GM18951 (cell line): ENCODE measurements at regions not wholly inside any gene's neighbourhood (a gene's known extent, or its start where the extent isn't known, plus 50 kb on each side); places are given as distances from the start of the nearest gene placed in this dataset.

Source experiments
- POLR2A ChIP-seq: IDR thresholded peaks from 4 replicates; pipeline ENCODE4 v1.6.1; 2011; ENCODE audit warnings: mild to moderate bottlenecking; ENCODE audit not compliant: insufficient read length, insufficient read depth; ENCODE audit errors: extremely low read depth
- in situ Hi-C: fragments of 300-500 bp; cut with MboI; formaldehyde crosslinking; loops from one replicate; pipeline ENCODE4 v1.12.0; 2022; ENCODE audit warnings: low sequenced_read_pairs, mixed read lengths, inconsistent platforms; ENCODE audit not compliant: unreplicated experiment

- no peak for TF ChIP-seq POLR2A
- in situ Hi-C loops = no loop called here
Observed at GRCh38 chr4:59834943-59835342, 1365.2 kb upstream of the ADGRL3 start.

DNA sequence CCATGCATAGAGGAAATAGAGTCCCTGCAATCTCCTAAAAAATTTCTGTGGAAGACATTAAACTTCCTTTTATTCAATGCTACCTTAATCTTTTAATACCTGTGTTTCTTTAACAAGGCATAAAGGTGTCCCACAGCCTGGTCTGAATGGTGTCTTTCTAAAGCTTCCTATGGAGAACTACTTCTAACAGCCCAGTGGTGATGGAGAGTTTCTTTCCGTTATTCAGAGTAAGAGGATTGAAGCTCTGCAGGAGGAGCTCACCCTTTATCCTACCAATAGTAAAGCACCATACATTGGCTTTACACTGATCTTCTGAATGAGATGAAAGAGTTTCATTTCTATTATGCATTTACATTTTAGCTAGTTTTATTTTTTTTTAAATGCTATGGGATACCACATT lies 1362.4 kb upstream of the ADGRL3 start:
- in situ Hi-C loops = no loop called here
- TF ChIP-seq POLR2A = no peak

DNA sequence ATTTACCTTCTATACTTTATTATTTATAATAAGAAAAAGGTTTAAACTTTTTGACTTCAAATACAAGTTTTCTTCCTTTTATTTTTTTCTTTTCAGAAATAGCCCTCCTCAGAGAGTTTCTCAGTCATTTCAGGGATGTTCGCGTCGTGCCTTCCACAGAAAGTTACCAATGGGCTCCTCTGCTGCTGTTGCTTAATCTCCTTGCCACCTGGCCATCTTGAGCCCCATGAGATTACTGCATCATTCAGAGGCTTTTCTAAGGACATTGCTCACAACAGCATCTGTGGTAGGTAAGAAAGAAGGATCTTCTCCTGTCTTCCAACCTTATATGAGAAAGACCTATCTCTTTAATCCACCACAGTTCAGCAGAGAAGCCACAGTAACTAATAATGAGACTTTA lies 1361.9 kb upstream of the ADGRL3 start:
- in situ Hi-C loops = no loop called here
- no peak for TF ChIP-seq POLR2A

- TF ChIP-seq POLR2A = no peak
- in situ Hi-C loops = no loop called here
Observed at GRCh38 chr4:59841698-59842097, 1358.4 kb upstream of the ADGRL3 start.

DNA sequence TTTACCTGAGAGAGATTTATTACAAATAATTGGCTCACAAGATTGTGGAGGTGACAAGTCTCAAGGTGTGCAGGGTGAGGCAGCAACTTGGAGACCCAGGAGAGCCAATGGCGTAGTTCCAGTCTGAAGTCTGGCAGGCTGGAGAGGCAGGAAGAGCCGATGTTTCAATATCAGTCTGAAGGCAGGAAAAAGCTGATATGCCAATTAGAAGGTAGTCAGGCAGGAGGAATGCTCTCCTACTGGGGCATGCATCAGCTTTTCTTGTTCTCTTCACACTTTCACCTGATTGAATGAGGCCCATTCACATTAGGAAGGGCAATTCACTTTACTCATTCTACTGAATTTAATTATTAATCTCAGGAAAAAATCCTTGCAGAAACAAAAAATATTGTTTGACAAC lies 1351.7 kb upstream of the ADGRL3 start:
- in situ Hi-C loops = no loop called here
- TF ChIP-seq POLR2A = no peak

DNA sequence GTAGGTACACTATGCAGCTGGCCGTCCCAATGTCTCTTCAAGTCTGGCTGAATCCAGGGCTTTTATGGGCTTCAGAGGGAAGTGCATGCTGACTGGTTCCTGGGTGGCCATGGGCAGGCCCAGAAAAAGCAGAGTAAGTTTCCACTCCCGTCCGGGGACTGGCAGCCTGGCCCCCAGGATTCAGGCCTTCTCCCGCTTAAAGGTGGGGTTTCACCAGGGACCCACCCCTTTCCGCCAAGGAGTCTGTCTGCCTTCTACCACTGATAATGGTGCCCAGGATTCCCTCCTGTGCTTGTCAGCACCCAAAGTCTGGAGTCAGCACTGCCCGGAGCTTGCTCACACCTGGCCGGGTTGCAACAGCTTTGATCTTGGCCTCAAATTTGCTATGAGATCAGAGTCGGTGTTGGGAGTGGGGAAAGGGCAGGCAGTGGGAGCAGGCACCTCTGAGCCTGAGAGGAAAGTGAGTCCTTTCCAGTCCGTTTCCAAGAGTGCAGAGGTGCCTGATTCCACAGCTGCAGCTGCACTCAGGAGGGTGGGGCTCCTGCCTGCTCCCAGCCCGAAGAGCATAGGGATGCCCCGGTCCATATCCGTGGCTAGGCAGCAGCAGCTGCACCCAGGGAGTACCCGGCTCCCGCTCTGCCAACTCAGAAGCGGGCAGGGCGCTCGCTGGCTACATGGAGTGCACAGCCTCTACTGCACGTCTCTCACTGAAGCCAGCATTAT lies 1344.3 kb upstream of the ADGRL3 start:
- no peak for TF ChIP-seq POLR2A
- in situ Hi-C loops = no loop called here

GRCh38 chr4:59869056-59869455 lies 1331.1 kb upstream of the ADGRL3 start:
- in situ Hi-C loops = no loop called here
- no peak for TF ChIP-seq POLR2A

GRCh38 chr4:59869559-59869958 lies 1330.6 kb upstream of the ADGRL3 start:
- no peak for TF ChIP-seq POLR2A
- in situ Hi-C loops = no loop called here

GRCh38 chr4:59881632-59882031 lies 1318.5 kb upstream of the ADGRL3 start:
- TF ChIP-seq POLR2A = no peak
- in situ Hi-C loops = no loop called here

DNA sequence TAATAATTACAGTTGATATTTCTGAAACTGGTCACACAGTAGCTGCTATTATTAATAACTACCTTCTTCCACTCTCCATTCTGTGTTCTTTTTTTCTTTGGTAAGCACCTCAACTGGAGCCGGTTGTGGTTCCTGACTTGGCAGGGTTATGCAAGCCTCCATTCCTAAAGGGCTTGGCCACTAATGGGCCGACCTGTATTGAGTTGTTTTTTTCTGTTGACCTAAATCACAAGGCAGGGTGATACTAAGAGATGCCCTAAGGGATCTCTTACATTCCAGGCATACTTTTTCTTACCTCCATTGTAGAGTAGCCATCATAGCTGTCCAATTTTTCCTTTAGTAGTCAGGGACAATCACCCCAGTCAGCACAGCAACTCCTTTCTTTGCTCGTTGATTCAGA lies 1295.8 kb upstream of the ADGRL3 start:
- in situ Hi-C loops = no loop called here
- TF ChIP-seq POLR2A = no peak

- in situ Hi-C loops = no loop called here
Observed at GRCh38 chr4:59920416-59920815, 1279.7 kb upstream of the ADGRL3 start.

GRCh38 chr4:59925290-59925689 lies 1274.8 kb upstream of the ADGRL3 start:
- TF ChIP-seq POLR2A = no peak
- in situ Hi-C loops = no loop called here

More at GRCh38 chr4:59920416-59920815, 1279.7 kb upstream of the ADGRL3 start:
- no peak for TF ChIP-seq POLR2A

DNA sequence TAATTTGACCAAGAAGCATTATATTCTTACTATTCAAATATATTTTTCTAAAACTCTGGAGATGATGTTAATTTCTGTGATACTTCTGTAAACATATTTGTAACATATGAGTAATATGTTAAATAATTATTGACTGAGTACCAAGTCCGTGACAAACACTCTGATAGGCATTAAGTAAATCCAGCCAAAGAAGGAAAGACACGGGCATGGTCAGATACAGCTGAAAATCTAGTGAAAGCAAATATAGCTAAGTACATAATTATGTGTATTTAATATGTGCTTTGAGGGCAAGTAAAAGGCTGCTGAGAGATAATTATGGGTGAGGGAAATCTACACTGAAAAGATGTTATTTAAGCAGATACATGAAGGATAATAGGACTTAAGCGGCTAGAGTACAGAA lies 1263.6 kb upstream of the ADGRL3 start:
- in situ Hi-C loops = no loop called here
- TF ChIP-seq POLR2A = no peak

DNA sequence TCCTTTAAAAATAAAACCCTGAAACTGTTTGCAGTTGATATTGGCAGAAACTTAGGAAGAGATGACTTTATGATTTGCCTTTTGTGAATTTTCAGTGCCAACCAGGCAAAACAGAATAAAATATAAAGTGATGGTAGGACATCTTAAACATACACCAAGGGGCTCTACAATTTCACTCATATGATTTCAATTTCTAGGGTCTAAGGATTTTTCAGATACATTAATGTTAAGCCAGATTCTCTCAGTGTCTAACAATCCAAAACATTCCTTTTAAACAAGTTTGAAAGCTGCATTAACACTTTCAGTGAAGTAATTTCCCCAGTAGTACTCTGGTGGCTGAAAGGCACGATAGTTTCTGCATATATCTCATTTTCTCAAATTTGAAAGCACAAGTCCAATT lies 1262.0 kb upstream of the ADGRL3 start:
- no peak for TF ChIP-seq POLR2A
- in situ Hi-C loops = no loop called here

DNA sequence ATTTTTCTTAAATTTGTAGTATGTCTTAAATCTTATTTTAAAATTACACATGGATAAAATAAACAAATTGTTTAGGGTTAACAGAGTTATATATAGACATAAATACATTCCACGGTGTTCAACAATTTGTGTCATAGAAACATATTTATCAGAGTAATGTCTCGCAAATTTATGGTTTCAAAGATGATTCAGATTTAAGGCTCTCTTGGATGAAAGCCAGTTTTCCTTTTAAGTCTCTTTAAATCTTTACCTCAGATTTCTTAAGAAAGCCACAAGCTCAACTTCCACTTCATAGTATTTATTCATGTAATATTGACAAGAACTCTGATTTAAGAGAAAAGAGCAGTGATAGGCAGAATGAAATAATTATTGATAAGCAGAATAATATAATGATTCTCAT lies 1254.8 kb upstream of the ADGRL3 start:
- TF ChIP-seq POLR2A = no peak
- in situ Hi-C loops = no loop called here
